Peyer's patch (tissue), 4 donors: ENCODE measurements at regions not wholly inside any gene's neighbourhood (a gene's known extent, or its start where the extent isn't known, plus 50 kb on each side); places are given as distances from the start of the nearest gene placed in this dataset.
"Not testable (repeated sequence)": the region's sequence is repeated elsewhere in the genome, so short reads cannot be mapped to it uniquely, and the experiment has no call there.

Experiments
- POLR2A ChIP-seq, 2 donors: fragments of 450-650 bp; IDR thresholded peaks; one replicate each; pipeline ENCODE4 v1.5.1; 2017; ENCODE audit warnings: antibody characterized with exemption in 2 of 2, mild to moderate bottlenecking in 2 of 2, moderate library complexity in 2 of 2
- TF ChIP-seq, protein P1 (sequence below), 6 experiments: fragments of 450-650 bp in 4 of 6; fragments of 200-600 bp in 2 of 6; sonication (generic) in 1 of 6; IDR thresholded peaks; one replicate each; pipeline ENCODE4 v1.5.1; 2017 to 2019; ENCODE audit warnings: antibody characterized with exemption in 6 of 6, mild to moderate bottlenecking in 3 of 6, moderate library complexity in 1 of 6

DNA sequence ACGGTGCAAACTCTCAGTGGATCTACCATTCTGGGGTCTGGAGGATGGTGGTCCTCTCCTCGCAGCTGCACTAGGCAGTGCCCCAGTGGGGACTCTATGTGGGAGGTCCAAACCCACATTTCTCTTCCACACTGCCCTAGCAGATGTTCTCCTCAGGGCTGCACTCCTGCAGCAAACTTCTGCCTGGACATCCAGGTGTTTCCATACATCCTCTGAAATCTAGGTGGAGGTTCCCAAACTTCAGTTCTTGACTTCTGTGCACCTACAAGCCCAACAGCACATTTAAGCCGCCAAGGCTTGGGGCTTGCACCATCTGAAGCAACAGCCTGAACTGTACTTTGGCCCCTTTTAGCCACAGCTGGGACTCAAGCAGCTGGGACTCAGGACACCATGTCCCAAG lies 162.0 kb downstream of the MID1IP1 start:
- TF ChIP-seq, protein P1, sequence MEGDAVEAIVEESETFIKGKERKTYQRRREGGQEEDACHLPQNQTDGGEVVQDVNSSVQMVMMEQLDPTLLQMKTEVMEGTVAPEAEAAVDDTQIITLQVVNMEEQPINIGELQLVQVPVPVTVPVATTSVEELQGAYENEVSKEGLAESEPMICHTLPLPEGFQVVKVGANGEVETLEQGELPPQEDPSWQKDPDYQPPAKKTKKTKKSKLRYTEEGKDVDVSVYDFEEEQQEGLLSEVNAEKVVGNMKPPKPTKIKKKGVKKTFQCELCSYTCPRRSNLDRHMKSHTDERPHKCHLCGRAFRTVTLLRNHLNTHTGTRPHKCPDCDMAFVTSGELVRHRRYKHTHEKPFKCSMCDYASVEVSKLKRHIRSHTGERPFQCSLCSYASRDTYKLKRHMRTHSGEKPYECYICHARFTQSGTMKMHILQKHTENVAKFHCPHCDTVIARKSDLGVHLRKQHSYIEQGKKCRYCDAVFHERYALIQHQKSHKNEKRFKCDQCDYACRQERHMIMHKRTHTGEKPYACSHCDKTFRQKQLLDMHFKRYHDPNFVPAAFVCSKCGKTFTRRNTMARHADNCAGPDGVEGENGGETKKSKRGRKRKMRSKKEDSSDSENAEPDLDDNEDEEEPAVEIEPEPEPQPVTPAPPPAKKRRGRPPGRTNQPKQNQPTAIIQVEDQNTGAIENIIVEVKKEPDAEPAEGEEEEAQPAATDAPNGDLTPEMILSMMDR (IDR thresholded peaks at IDR 0.05) = not testable (repeated sequence)
- not testable (repeated sequence) for TF ChIP-seq POLR2A (IDR thresholded peaks at IDR 0.05)
